ENCODE measurements at regions not wholly inside any gene's neighbourhood (a gene's known extent, or its start where the extent isn't known, plus 50 kb on each side); places are given as distances from the start of the nearest gene placed in this dataset.

- ATAC-seq (no peak), DNase-seq (no peak)
- Histone ChIP-seq H3K27me3 (no peaks in the 10 kb centered on the region), H3K36me3 (no peaks in the 10 kb centered on the region), H3K4me3 (no peak overlapping the region), H3K4me1 (peaks cover 5 to 8% of the 10 kb centered on the region in 2 donors), H3K9me3 (no peaks in the 10 kb centered on the region), H3K27ac (no peak overlapping the region)
- no peak for TF ChIP-seq POLR2A (IDR thresholded peaks at IDR 0.05)
- TF ChIP-seq CTCF (IDR thresholded peaks at IDR 0.05 in 4 of 5, conservative IDR thresholded peaks at IDR 0.05 in 1 of 5): no peak
- in situ Hi-C loops (cut with MboI; ENCODE audit: low sequenced_read_pairs in 4 of 4): no loop called here
- intact Hi-C loops (cut with DNase I; ENCODE audit: low total_unique reads): loop anchor here (1.0 kb wide), 1 partner anchor 19 kb away; no protein-coding TSS in a partner anchor
Observed at GRCh38 chr21:16071761-16072160, 342.0 kb downstream of the USP25 start.

- Histone ChIP-seq H3K27ac (no peak overlapping the region), H3K27me3 (no peaks in the 10 kb centered on the region), H3K36me3 (no peaks in the 10 kb centered on the region), H3K4me1 (peaks cover 5 to 8% of the 10 kb centered on the region in 2 donors), H3K4me3 (no peak overlapping the region), H3K9me3 (no peaks in the 10 kb centered on the region)
- intact Hi-C loops (cut with DNase I; ENCODE audit: low total_unique reads) (no loop called here), in situ Hi-C loops (cut with MboI; ENCODE audit: low sequenced_read_pairs in 4 of 4) (no loop called here)
- DNase-seq (no peak), ATAC-seq (no peak)
- TF ChIP-seq POLR2A (IDR thresholded peaks at IDR 0.05) (no peak), CTCF (IDR thresholded peaks at IDR 0.05 in 4 of 5, conservative IDR thresholded peaks at IDR 0.05 in 1 of 5) (no peak)
Observed at GRCh38 chr21:16072221-16072620, 342.4 kb downstream of the USP25 start.

GRCh38 chr21:16072737-16073136, 343.0 kb downstream of the USP25 start:
- no peak overlapping the region for H3K27ac ChIP-seq
- H3K36me3 ChIP-seq: no peaks in the 10 kb centered on the region
- ATAC-seq (no peak), DNase-seq (no peak)
- TF ChIP-seq CTCF (IDR thresholded peaks at IDR 0.05 in 4 of 5, conservative IDR thresholded peaks at IDR 0.05 in 1 of 5) (no peak), POLR2A (IDR thresholded peaks at IDR 0.05) (no peak)
- intact Hi-C loops (cut with DNase I; ENCODE audit: low total_unique reads): no loop called here
- peaks cover 5 to 8% of the 10 kb centered on the region in 2 donors for H3K4me1 ChIP-seq
- H3K27me3 ChIP-seq: no peaks in the 10 kb centered on the region
- no peak overlapping the region for H3K4me3 ChIP-seq
- in situ Hi-C loops (cut with MboI; ENCODE audit: low sequenced_read_pairs in 4 of 4): no loop called here
- H3K9me3 ChIP-seq: no peaks in the 10 kb centered on the region

GRCh38 chr21:16073586-16073985, 343.8 kb downstream of the USP25 start:
- no peak overlapping the region for H3K27ac ChIP-seq
- in situ Hi-C loops (cut with MboI; ENCODE audit: low sequenced_read_pairs in 4 of 4) (no loop called here), intact Hi-C loops (cut with DNase I; ENCODE audit: low total_unique reads) (no loop called here)
- no peak overlapping the region for H3K4me3 ChIP-seq
- no peak for TF ChIP-seq CTCF (IDR thresholded peaks at IDR 0.05 in 4 of 5, conservative IDR thresholded peaks at IDR 0.05 in 1 of 5)
- no peaks in the 10 kb centered on the region for H3K27me3 ChIP-seq
- H3K36me3 ChIP-seq: no peaks in the 10 kb centered on the region
- ATAC-seq (no peak), DNase-seq (no peak)
- H3K9me3 ChIP-seq: no peaks in the 10 kb centered on the region
- H3K4me1 ChIP-seq: peaks cover 5 to 8% of the 10 kb centered on the region in 2 donors

GRCh38 chr21:16074950-16075489, 345.2 kb downstream of the USP25 start:
- TF ChIP-seq POLR2A (IDR thresholded peaks at IDR 0.05): no peak
- no peak for TF ChIP-seq CTCF (IDR thresholded peaks at IDR 0.05 in 4 of 5, conservative IDR thresholded peaks at IDR 0.05 in 1 of 5)
- H3K4me1 ChIP-seq: peaks cover 5% of the 10 kb centered on the region in 2 donors
- H3K4me3 ChIP-seq: no peak overlapping the region
- H3K27ac ChIP-seq: no peak overlapping the region
- intact Hi-C loops (cut with DNase I; ENCODE audit: low total_unique reads): no loop called here
- no peaks in the 10 kb centered on the region for H3K27me3 ChIP-seq
- DNase-seq (no peak), ATAC-seq (no peak)
- no peaks in the 10 kb centered on the region for H3K9me3 ChIP-seq
- no peaks in the 10 kb centered on the region for H3K36me3 ChIP-seq
- in situ Hi-C loops (cut with MboI; ENCODE audit: low sequenced_read_pairs in 4 of 4): loop anchor here in 3 of 4 donors (5.0 to 25.0 kb wide), 3 partner anchors 257 to 512 kb away; no protein-coding TSS in a partner anchor

All from gastrocnemius medialis (tissue), 4 donors.